Testis (tissue), 2 donors: ENCODE measurements at regions not wholly inside any gene's neighbourhood (a gene's known extent, or its start where the extent isn't known, plus 50 kb on each side); places are given as distances from the start of the nearest gene placed in this dataset.

Source experiments
- DNase-seq: peaks from one replicate; pipeline ENCODE4 v3.0.0-alpha.2; 2019
- H3K27ac ChIP-seq, 2 donors: fragments of 200-600 bp; sonication (generic); one replicate each; pipeline ENCODE4 v1.5.1; 2019
- H3K27me3 ChIP-seq: fragments of 200-600 bp; sonication (generic); one replicate; pipeline ENCODE4 v1.5.1; 2019
- H3K36me3 ChIP-seq: fragments of 200-600 bp; sonication (generic); one replicate; pipeline ENCODE4 v1.5.1; 2017; ENCODE audit warnings: low read depth; ENCODE audit errors: missing control alignments
- H3K4me1 ChIP-seq: fragments of 200-600 bp; sonication (generic); one replicate; pipeline ENCODE4 v1.5.1; 2019
- H3K4me3 ChIP-seq, 2 donors: fragments of 200-600 bp; sonication (generic); one replicate each; pipeline ENCODE4 v1.5.1; 2017 to 2019
- H3K9me3 ChIP-seq: fragments of 200-600 bp; sonication (generic); one replicate; pipeline ENCODE4 v1.5.1; 2017
- CTCF ChIP-seq, 3 experiments: fragments of 450-650 bp in 2 of 3; fragments of 200-600 bp in 1 of 3; sonication (generic) in 1 of 3; IDR thresholded peaks; one replicate each; pipeline ENCODE4 v1.5.1; 2016 to 2019; ENCODE audit warnings: antibody characterized with exemption in 3 of 3, mild to moderate bottlenecking in 2 of 3, moderate library complexity in 1 of 3
- POLR2A ChIP-seq: fragments of 450-650 bp; IDR thresholded peaks from one replicate; pipeline ENCODE4 v1.6.1; 2017; ENCODE audit warnings: antibody characterized with exemption, mild to moderate bottlenecking, moderate library complexity
- WGBS, 2 donors: methylation state at CpG; one replicate each; pipeline ENCODE4 v1.1.5; 2018; 5-methylcytosine and 5-hydroxymethylcytosine counted together
- intact Hi-C: fragments of 100-400 bp; cut with DNase I; formaldehyde crosslinking; loops from one replicate; pipeline ENCODE4 v1.15.1; 2023; ENCODE audit warnings: low total_unique reads

- Histone ChIP-seq H3K27me3 (no peaks in the 10 kb centered on the region), H3K27ac (no peak overlapping the region), H3K4me1 (no peaks in the 10 kb centered on the region), H3K36me3 (no peaks in the 10 kb centered on the region), H3K9me3 (no peaks in the 10 kb centered on the region), H3K4me3 (no peak overlapping the region)
- DNase-seq, result no peak
- TF ChIP-seq POLR2A (no peak), CTCF (IDR thresholded peaks at IDR 0.05) (no peak)
- intact Hi-C loops, result no loop called here
Measured at GRCh38 chr15:95498961-95499360, 831.5 kb upstream of the NR2F2 start.

DNA sequence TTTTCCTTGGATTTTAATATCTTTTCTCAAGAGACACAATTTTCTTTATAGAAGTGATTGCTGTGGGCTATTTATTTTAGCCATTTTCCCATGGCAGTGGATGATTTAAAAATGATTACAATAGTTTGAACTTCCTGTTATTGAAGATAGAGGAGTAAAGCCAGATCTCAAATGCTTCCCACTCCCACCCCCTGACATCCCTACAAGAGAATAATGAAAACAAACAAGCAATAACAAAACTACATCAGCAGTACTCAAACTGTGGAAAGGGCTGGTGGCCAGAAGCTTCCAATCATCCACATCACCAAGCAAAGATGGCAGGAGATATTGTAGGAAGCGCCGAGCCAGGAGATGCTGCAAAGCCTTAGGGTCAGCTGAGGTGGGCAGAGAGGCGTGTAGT, 831.1 kb upstream of the NR2F2 start:
- Histone ChIP-seq H3K4me1 (no peaks in the 10 kb centered on the region), H3K27ac (no peak overlapping the region), H3K9me3 (no peaks in the 10 kb centered on the region), H3K36me3 (no peaks in the 10 kb centered on the region), H3K4me3 (no peak overlapping the region), H3K27me3 (no peaks in the 10 kb centered on the region)
- DNase-seq, result no peak
- intact Hi-C loops, result no loop called here
- WGBS, 2 donors, result 81 to 83% methylated on average over 3 of the region's 3 CpGs
- TF ChIP-seq CTCF (IDR thresholded peaks at IDR 0.05) (no peak), POLR2A (no peak)

GRCh38 chr15:95501865-95502264, 828.6 kb upstream of the NR2F2 start:
- Histone ChIP-seq H3K27ac (no peak overlapping the region), H3K4me1 (no peaks in the 10 kb centered on the region), H3K4me3 (no peak overlapping the region), H3K36me3 (no peaks in the 10 kb centered on the region), H3K9me3 (no peaks in the 10 kb centered on the region), H3K27me3 (no peaks in the 10 kb centered on the region)
- intact Hi-C loops, result no loop called here
- TF ChIP-seq CTCF (IDR thresholded peaks at IDR 0.05), result no peak
- TF ChIP-seq POLR2A, result no peak
- no peak for DNase-seq

DNA sequence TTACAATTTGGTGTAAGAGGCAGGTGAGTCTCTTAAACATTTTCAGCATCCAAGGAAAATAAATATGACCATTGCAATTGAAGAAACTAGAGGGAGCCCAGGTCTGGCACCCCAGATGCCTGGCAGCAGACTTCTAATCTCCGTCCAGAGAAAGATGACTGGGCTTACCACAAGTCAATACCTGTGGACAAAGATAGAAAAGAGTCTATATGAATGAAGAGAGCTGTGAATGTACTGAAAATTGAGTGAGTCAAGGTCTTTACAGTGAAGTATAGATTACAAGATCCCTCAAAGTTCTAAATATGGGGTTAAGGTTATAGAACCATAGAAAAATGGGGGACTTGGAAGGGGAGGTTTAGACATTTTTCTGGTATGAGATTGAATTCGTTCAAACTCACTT, 827.4 kb upstream of the NR2F2 start:
- Histone ChIP-seq H3K9me3 (no peaks in the 10 kb centered on the region), H3K36me3 (no peaks in the 10 kb centered on the region), H3K27me3 (no peaks in the 10 kb centered on the region), H3K27ac (no peak overlapping the region), H3K4me1 (no peaks in the 10 kb centered on the region), H3K4me3 (no peak overlapping the region)
- intact Hi-C loops, result no loop called here
- DNase-seq, result no peak
- TF ChIP-seq CTCF (IDR thresholded peaks at IDR 0.05) (no peak), POLR2A (no peak)
- whole genome bisulfite sequencing, 2 donors, result 76 to 88% methylated on average over 2 of the region's 2 CpGs

DNA sequence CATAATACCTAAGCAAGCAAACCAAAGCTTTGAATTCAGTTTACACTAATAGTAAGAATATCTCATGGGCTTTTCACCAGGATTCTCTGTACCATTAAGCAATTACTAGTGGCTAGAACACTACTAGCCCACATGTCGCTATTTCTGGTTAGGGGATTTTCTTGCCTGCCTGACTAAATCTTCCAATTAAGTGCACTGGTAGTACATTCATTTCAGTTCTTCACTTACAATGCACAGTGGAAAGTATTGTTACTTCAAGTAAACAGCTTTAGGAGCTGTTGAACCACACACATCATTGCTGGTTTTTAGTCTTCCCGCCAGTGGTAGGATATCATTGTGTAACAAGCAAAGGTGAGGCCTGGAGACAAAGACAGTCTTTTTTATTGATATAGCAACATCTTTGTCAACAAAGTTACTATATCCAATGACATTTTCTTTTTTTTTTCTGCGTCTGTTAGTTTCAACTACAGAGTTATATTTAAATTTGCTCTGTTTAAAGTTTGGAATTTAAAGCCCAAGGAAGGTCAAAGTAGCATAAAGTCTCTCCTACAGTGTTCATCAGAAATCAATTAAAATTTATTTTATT, 826.8 kb upstream of the NR2F2 start:
- no peak for DNase-seq

More for the DNA sequence above, 826.8 kb upstream of the NR2F2 start:
- TF ChIP-seq CTCF (IDR thresholded peaks at IDR 0.05) (no peak), POLR2A (no peak)
- Histone ChIP-seq H3K9me3 (no peaks in the 10 kb centered on the region), H3K27ac (no peak overlapping the region), H3K4me3 (no peak overlapping the region), H3K36me3 (no peaks in the 10 kb centered on the region), H3K4me1 (no peaks in the 10 kb centered on the region), H3K27me3 (no peaks in the 10 kb centered on the region)
- intact Hi-C loops, result no loop called here
- 77 to 79% methylated on average over 3 of the region's 3 CpGs for WGBS, 2 donors
